HG03354 (cell line): ENCODE measurements at regions not wholly inside any gene's neighbourhood (a gene's known extent, or its start where the extent isn't known, plus 50 kb on each side); places are given as distances from the start of the nearest gene placed in this dataset.
"Not testable (repeated sequence)": the region's sequence is repeated elsewhere in the genome, so short reads cannot be mapped to it uniquely, and the experiment has no call there.

ENCODE experiments used
- ATAC-seq: cut with Tn5 transposase; IDR thresholded peaks from one replicate; pipeline ENCODE4 v1.9.1; 2021; ENCODE audit warnings: mild to moderate bottlenecking; ENCODE audit not compliant: unreplicated experiment, poor library complexity, severe bottlenecking

- no peak for ATAC-seq
These were observed 158.4 kb upstream of the CCDC54 start for GRCh38 chr3:107218864-107219269.

GRCh38 chr3:107220538-107220937 is 156.7 kb upstream of the CCDC54 start:
- ATAC-seq: no peak

- ATAC-seq: no peak
These were observed 155.4 kb upstream of the CCDC54 start for GRCh38 chr3:107221856-107222255.

GRCh38 chr3:107222907-107223306 is 154.3 kb upstream of the CCDC54 start:
- no peak for ATAC-seq

GRCh38 chr3:107224026-107224596 is 153.1 kb upstream of the CCDC54 start:
- no peak for ATAC-seq

GRCh38 chr3:107227091-107227490 is 150.1 kb upstream of the CCDC54 start:
- no peak for ATAC-seq

- ATAC-seq: not testable (repeated sequence)
These were observed 143.4 kb upstream of the CCDC54 start for GRCh38 chr3:107233877-107234276.

GRCh38 chr3:107235193-107235927 is 141.9 kb upstream of the CCDC54 start:
- ATAC-seq: peak; percentile 9

- ATAC-seq: peak; percentile 74
These were observed 141.3 kb upstream of the CCDC54 start for GRCh38 chr3:107235928-107236315.

GRCh38 chr3:107236655-107237337 is 140.4 kb upstream of the CCDC54 start:
- ATAC-seq: no peak

GRCh38 chr3:107238787-107239186 is 138.5 kb upstream of the CCDC54 start:
- ATAC-seq: no peak

GRCh38 chr3:107239703-107240102 is 137.5 kb upstream of the CCDC54 start:
- ATAC-seq: no peak

- ATAC-seq: peak; percentile 82
These were observed 136.8 kb upstream of the CCDC54 start for GRCh38 chr3:107240183-107241091.

- peak; percentile 78 for ATAC-seq
These were observed 136.0 kb upstream of the CCDC54 start for GRCh38 chr3:107241217-107241616.

GRCh38 chr3:107242579-107242978 is 134.7 kb upstream of the CCDC54 start:
- ATAC-seq: no peak

GRCh38 chr3:107247116-107247515 is 130.1 kb upstream of the CCDC54 start:
- no peak for ATAC-seq

- no peak for ATAC-seq
These were observed 128.1 kb upstream of the CCDC54 start for GRCh38 chr3:107249132-107249531.

GRCh38 chr3:107250221-107250620 is 127.0 kb upstream of the CCDC54 start:
- no peak for ATAC-seq

- no peak for ATAC-seq
These were observed 125.4 kb upstream of the CCDC54 start for GRCh38 chr3:107251819-107252218.

GRCh38 chr3:107256963-107257362 is 120.3 kb upstream of the CCDC54 start:
- no peak for ATAC-seq
